Liver (tissue), 8 donors: ENCODE measurements at regions not wholly inside any gene's neighbourhood (a gene's known extent, or its start where the extent isn't known, plus 50 kb on each side); places are given as distances from the start of the nearest gene placed in this dataset.

Source experiments
- DNase-seq: peaks from one replicate; pipeline ENCODE4 v3.0.0-alpha.2; 2017; ENCODE audit warnings: low spot score
- H3K27ac ChIP-seq, 2 donors: one replicate each; pipeline ENCODE4 v1.7.0; 2013; ENCODE audit warnings: inconsistent platforms in 2 of 2, low read length in 2 of 2, control low read depth in 1 of 2, low read depth in 1 of 2, mild to moderate bottlenecking in 1 of 2
- H3K27me3 ChIP-seq, 4 donors: one replicate each; pipeline versions ENCODE4 v1.6.1 to v1.7.0; 2013; ENCODE audit warnings: low read length in 3 of 4, inconsistent platforms in 1 of 4, mild to moderate bottlenecking in 1 of 4, moderate library complexity in 1 of 4; ENCODE audit not compliant: control insufficient read depth in 4 of 4, insufficient read depth in 4 of 4
- H3K36me3 ChIP-seq, 4 donors: one replicate each; pipeline versions ENCODE4 v1.6.1 to v1.7.0; 2013; ENCODE audit warnings: low read length in 3 of 4, mild to moderate bottlenecking in 3 of 4, low read depth in 1 of 4, moderate library complexity in 1 of 4; ENCODE audit not compliant: control insufficient read depth in 4 of 4, insufficient read depth in 3 of 4
- H3K4me1 ChIP-seq, 4 donors: one replicate each; pipeline versions ENCODE4 v1.6.1 to v1.7.0; 2013; ENCODE audit warnings: low read length in 3 of 4, mild to moderate bottlenecking in 3 of 4, moderate library complexity in 1 of 4; ENCODE audit not compliant: control insufficient read depth in 4 of 4, insufficient read depth in 4 of 4
- H3K4me3 ChIP-seq, 3 donors: one replicate each; pipeline versions ENCODE4 v1.6.1 to v1.7.0; 2013; ENCODE audit warnings: low read length in 3 of 3, control low read depth in 1 of 3, low read depth in 1 of 3, mild to moderate bottlenecking in 1 of 3
- H3K9ac ChIP-seq, 2 donors: one replicate each; pipeline ENCODE4 v1.7.0; 2013; ENCODE audit warnings: low read length in 2 of 2, mild to moderate bottlenecking in 2 of 2, moderate library complexity in 2 of 2, control low read depth in 1 of 2, low read depth in 1 of 2
- H3K9me3 ChIP-seq, 4 donors: one replicate each; pipeline versions ENCODE4 v1.6.1 to v1.7.0; 2013; ENCODE audit warnings: low read length in 3 of 4; ENCODE audit not compliant: control insufficient read depth in 4 of 4
- ATF3 ChIP-seq: IDR thresholded peaks from 2 replicates; pipeline ENCODE4 v1.6.1; 2016; ENCODE audit warnings: antibody characterized with exemption
- CTCF ChIP-seq: fragments of 150-350 bp; IDR thresholded peaks from 2 replicates; pipeline ENCODE4 v1.5.1; 2017; ENCODE audit warnings: improper control_type of control experiment, low read depth, low read length; ENCODE audit not compliant: missing input control
- EGR1 ChIP-seq, 2 donors: IDR thresholded peaks; 2 replicates each; pipeline ENCODE4 v1.6.1; 2016 to 2018; ENCODE audit warnings: antibody characterized with exemption in 2 of 2, low read depth in 2 of 2
- FOXA1 ChIP-seq: IDR thresholded peaks from 2 replicates; pipeline ENCODE4 v1.6.1; 2016; ENCODE audit warnings: antibody characterized with exemption
- FOXA2 ChIP-seq: IDR thresholded peaks from 2 replicates; pipeline ENCODE4 v1.6.1; 2016; ENCODE audit warnings: antibody characterized with exemption
- GABPA ChIP-seq, 2 donors: IDR thresholded peaks in 1 of 2; conservative IDR thresholded peaks in 1 of 2; 2 replicates each; pipeline ENCODE4 v1.6.1; 2016; ENCODE audit warnings: antibody characterized with exemption in 2 of 2, mild to moderate bottlenecking in 1 of 2, moderate library complexity in 1 of 2
- HNF4A ChIP-seq, 2 donors: conservative IDR thresholded peaks; 2 replicates each; pipeline ENCODE4 v1.6.1; 2016; ENCODE audit warnings: antibody characterized with exemption in 2 of 2, mild to moderate bottlenecking in 2 of 2
- HNF4G ChIP-seq: IDR thresholded peaks from 2 replicates; pipeline ENCODE4 v1.6.1; 2016; ENCODE audit warnings: antibody characterized with exemption
- JUND ChIP-seq, 2 donors: IDR thresholded peaks; 2 replicates each; pipeline ENCODE4 v1.6.1; 2016; ENCODE audit warnings: antibody characterized with exemption in 2 of 2
- NR2F2 ChIP-seq: IDR thresholded peaks from 2 replicates; pipeline ENCODE4 v1.6.1; 2016; ENCODE audit warnings: antibody characterized with exemption
- RAD21 ChIP-seq, 2 donors: IDR thresholded peaks; 2 replicates each; pipeline ENCODE4 v1.6.1; 2016; ENCODE audit warnings: antibody characterized with exemption in 2 of 2, mild to moderate bottlenecking in 2 of 2
- REST ChIP-seq: IDR thresholded peaks from 2 replicates; pipeline ENCODE4 v1.6.1; 2016; ENCODE audit warnings: antibody characterized with exemption, mild to moderate bottlenecking
- RXRA ChIP-seq, 2 donors: IDR thresholded peaks; 2 replicates each; pipeline ENCODE4 v1.6.1; 2017 to 2018; ENCODE audit warnings: antibody characterized with exemption in 2 of 2, mild to moderate bottlenecking in 1 of 2
- SP1 ChIP-seq: IDR thresholded peaks from 2 replicates; pipeline ENCODE4 v1.6.1; 2018; ENCODE audit warnings: antibody characterized with exemption, mild to moderate bottlenecking
- YY1 ChIP-seq: IDR thresholded peaks from 2 replicates; pipeline ENCODE4 v1.6.1; 2016; ENCODE audit warnings: antibody characterized with exemption, mild to moderate bottlenecking
- ZBTB33 ChIP-seq: IDR thresholded peaks from 2 replicates; pipeline ENCODE4 v1.6.1; 2016; ENCODE audit warnings: antibody characterized with exemption
- WGBS: extraction: QIAGEN DNeasy Blood & Tissue Kit; methylation state at CpG from one replicate; pipeline ENCODE4 v1.1.7; 2013; 5-methylcytosine and 5-hydroxymethylcytosine counted together
- donor health status: healthy.
- donor health status: healthy.
- donor health status: healthy.
- donor health status: healthy.
- donor health status: healthy.

- no peaks in the 10 kb centered on the region for H3K27me3 ChIP-seq
- 82% methylated on average over 9 of the region's 9 CpGs for WGBS
- H3K27ac ChIP-seq = no peak overlapping the region
- H3K36me3 ChIP-seq = no peaks in the 10 kb centered on the region
- no peak for TF ChIP-seq RAD21 (IDR thresholded peaks at IDR 0.05)
- no peak for TF ChIP-seq HNF4A (conservative IDR thresholded peaks at IDR 0.05)
- TF ChIP-seq EGR1 (IDR thresholded peaks at IDR 0.05; ENCODE audit: low read depth in 2 of 2) = no peak
- no peak for TF ChIP-seq HNF4G
- no peak for TF ChIP-seq FOXA1
- TF ChIP-seq CTCF = no peak
- TF ChIP-seq ZBTB33 = no peak
- TF ChIP-seq SP1 = no peak
- no peak for TF ChIP-seq FOXA2
- TF ChIP-seq YY1 = no peak
- TF ChIP-seq NR2F2 = no peak
- TF ChIP-seq RXRA (IDR thresholded peaks at IDR 0.05) = no peak
- no peak overlapping the region for H3K9ac ChIP-seq
- no peak overlapping the region for H3K4me3 ChIP-seq
- no peaks in the 10 kb centered on the region for H3K9me3 ChIP-seq
- H3K4me1 ChIP-seq = peaks cover 0 to 5% (median 3%) of the 10 kb centered on the region in 4 donors
- no peak for DNase-seq
Measured at GRCh38 chr1:214106375-214106774, 118.6 kb downstream of the PROX1 start.

- 37% methylated on average over 25 of the region's 25 CpGs for WGBS
- DNase-seq = no peak
- H3K9me3 ChIP-seq = no peaks in the 10 kb centered on the region
Measured at GRCh38 chr1:214107322-214108096, 119.7 kb downstream of the PROX1 start.

GRCh38 chr1:214108097-214108446 lies 120.3 kb downstream of the PROX1 start:
- TF ChIP-seq FOXA1 = no peak
- no peak for TF ChIP-seq FOXA2
- TF ChIP-seq ATF3 = no peak
- TF ChIP-seq EGR1 (IDR thresholded peaks at IDR 0.05; ENCODE audit: low read depth in 2 of 2) = no peak
- TF ChIP-seq JUND (IDR thresholded peaks at IDR 0.05) = no peak
- TF ChIP-seq GABPA (IDR thresholded peaks at IDR 0.05 in 1 of 2, conservative IDR thresholded peaks at IDR 0.05 in 1 of 2) = no peak
- TF ChIP-seq RXRA (IDR thresholded peaks at IDR 0.05) = no peak
- no peak for TF ChIP-seq SP1
- no peak for TF ChIP-seq RAD21 (IDR thresholded peaks at IDR 0.05)
- TF ChIP-seq HNF4G = no peak
- no peak for TF ChIP-seq REST
- H3K27ac ChIP-seq = no peak overlapping the region
- H3K9me3 ChIP-seq = no peaks in the 10 kb centered on the region
- WGBS = 93% methylated on average over 1 of the region's 1 CpG
- H3K4me1 ChIP-seq = peaks cover 0 to 5% (median 3%) of the 10 kb centered on the region in 4 donors
- H3K27me3 ChIP-seq = no peaks in the 10 kb centered on the region
- no peak overlapping the region for H3K9ac ChIP-seq
- no peaks in the 10 kb centered on the region for H3K36me3 ChIP-seq
- no peak for DNase-seq
- no peak overlapping the region for H3K4me3 ChIP-seq

More at GRCh38 chr1:214107322-214108096, 119.7 kb downstream of the PROX1 start:
- TF ChIP-seq FOXA2 = no peak
- peak in 1 of 2 donors; percentile 32 for TF ChIP-seq RAD21 (IDR thresholded peaks at IDR 0.05)
- peaks cover 0 to 5% (median 3%) of the 10 kb centered on the region in 4 donors for H3K4me1 ChIP-seq
- H3K27ac ChIP-seq = no peak overlapping the region
- no peaks in the 10 kb centered on the region for H3K36me3 ChIP-seq
- H3K4me3 ChIP-seq = peak overlapping the region in 2 of 3 donors; percentile 41 to 46
- no peak overlapping the region for H3K9ac ChIP-seq
- H3K27me3 ChIP-seq = no peaks in the 10 kb centered on the region
